PC-9 (cell line): ENCODE measurements at regions not wholly inside any gene's neighbourhood (a gene's known extent, or its start where the extent isn't known, plus 50 kb on each side); places are given as distances from the start of the nearest gene placed in this dataset.

Experiments
- BruUV-seq: library from RNA; stranded (reverse); fragments of 400-500 nt; replicated peaks from 2 replicates; lab custom pipeline; 2021; lab: Mats Ljungman, UMichigan
- CTCF ChIA-PET: fragments of 300-600 bp; sonication (Branson Sonifier 250); formaldehyde crosslinking; loops from one replicate; lab custom pipeline; 2022; ENCODE audit warnings: antibody characterized with exemption; lab: Charles Lee
- POLR2A ChIA-PET: fragments of 300-600 bp; sonication (Branson Sonifier 250); formaldehyde crosslinking; loops from one replicate; lab custom pipeline; 2022; ENCODE audit warnings: antibody characterized with exemption; ENCODE audit not compliant: unreplicated experiment; lab: Charles Lee
- DNase-seq, 2 experiments: peaks; one replicate each; pipeline versions ENCODE4 v3.0.0 to v3.0.0-alpha.2; 2015 to 2022; ENCODE audit warnings: mixed read lengths in 1 of 2
- H2AFZ ChIP-seq: fragments of 200-600 bp; sonication (generic); 2 replicates; pipeline ENCODE4 v1.8.1; 2017; ENCODE audit warnings: antibody characterized with exemption
- H3F3A ChIP-seq: fragments of 200-600 bp; sonication (generic); 2 replicates; pipeline ENCODE4 v1.8.1; 2017; ENCODE audit warnings: antibody characterized with exemption, mild to moderate bottlenecking, low read depth; ENCODE audit not compliant: insufficient read depth
- H3K27ac ChIP-seq: fragments of 200-600 bp; sonication (generic); 2 replicates; pipeline ENCODE4 v1.6.1; 2016; ENCODE audit warnings: mixed run types
- H3K27me3 ChIP-seq: fragments of 200-600 bp; sonication (generic); 2 replicates; pipeline ENCODE4 v1.6.1; 2016; ENCODE audit warnings: low read depth, mixed run types; ENCODE audit not compliant: insufficient read depth
- H3K36me3 ChIP-seq: fragments of 200-600 bp; sonication (generic); 2 replicates; pipeline ENCODE4 v1.6.1; 2016; ENCODE audit warnings: low read depth, mixed run types
- H3K4me1 ChIP-seq: fragments of 200-600 bp; sonication (generic); replicated peaks from 2 replicates; pipeline ENCODE4 v1.6.1; 2016; ENCODE audit warnings: mixed run types; ENCODE audit not compliant: insufficient read depth
- H3K4me2 ChIP-seq: fragments of 200-600 bp; sonication (generic); 2 replicates; pipeline ENCODE4 v1.6.1; 2017; ENCODE audit warnings: mixed run types
- H3K4me3 ChIP-seq: fragments of 200-600 bp; sonication (generic); 2 replicates; pipeline ENCODE4 v1.6.1; 2016; ENCODE audit warnings: mixed run types
- H3K79me2 ChIP-seq: fragments of 200-600 bp; sonication (generic); 2 replicates; pipeline ENCODE4 v1.6.1; 2017; ENCODE audit warnings: low read depth, mixed run types
- H3K9me2 ChIP-seq: fragments of 200-600 bp; sonication (generic); 2 replicates; pipeline ENCODE4 v1.8.1; 2017; ENCODE audit warnings: mild to moderate bottlenecking; ENCODE audit not compliant: insufficient read depth
- H3K9me3 ChIP-seq: fragments of 200-600 bp; sonication (generic); 2 replicates; pipeline ENCODE4 v1.8.1; 2016; ENCODE audit warnings: low read depth; ENCODE audit not compliant: insufficient read depth
- H4K20me1 ChIP-seq: fragments of 200-600 bp; sonication (generic); 2 replicates; pipeline ENCODE4 v1.8.1; 2017; ENCODE audit not compliant: insufficient read depth
- EZH2 ChIP-seq: fragments of 200-600 bp; sonication (generic); IDR thresholded peaks from 2 replicates; pipeline ENCODE4 v1.8.0; 2017; ENCODE audit warnings: antibody characterized with exemption, low read depth
- intact Hi-C: fragments of 100-400 bp; cut with micrococcal nuclease; formaldehyde crosslinking; loops from one replicate; pipeline ENCODE4 v1.10.0; 2022; ENCODE audit not compliant: unreplicated experiment
- TF ChIP-seq, protein P1 (sequence below): fragments of 200-600 bp; sonication (generic); conservative IDR thresholded peaks from 2 replicates; pipeline ENCODE4 v1.6.1; 2017; ENCODE audit warnings: mixed run types, antibody characterized with exemption, mild to moderate bottlenecking, moderate library complexity

DNA sequence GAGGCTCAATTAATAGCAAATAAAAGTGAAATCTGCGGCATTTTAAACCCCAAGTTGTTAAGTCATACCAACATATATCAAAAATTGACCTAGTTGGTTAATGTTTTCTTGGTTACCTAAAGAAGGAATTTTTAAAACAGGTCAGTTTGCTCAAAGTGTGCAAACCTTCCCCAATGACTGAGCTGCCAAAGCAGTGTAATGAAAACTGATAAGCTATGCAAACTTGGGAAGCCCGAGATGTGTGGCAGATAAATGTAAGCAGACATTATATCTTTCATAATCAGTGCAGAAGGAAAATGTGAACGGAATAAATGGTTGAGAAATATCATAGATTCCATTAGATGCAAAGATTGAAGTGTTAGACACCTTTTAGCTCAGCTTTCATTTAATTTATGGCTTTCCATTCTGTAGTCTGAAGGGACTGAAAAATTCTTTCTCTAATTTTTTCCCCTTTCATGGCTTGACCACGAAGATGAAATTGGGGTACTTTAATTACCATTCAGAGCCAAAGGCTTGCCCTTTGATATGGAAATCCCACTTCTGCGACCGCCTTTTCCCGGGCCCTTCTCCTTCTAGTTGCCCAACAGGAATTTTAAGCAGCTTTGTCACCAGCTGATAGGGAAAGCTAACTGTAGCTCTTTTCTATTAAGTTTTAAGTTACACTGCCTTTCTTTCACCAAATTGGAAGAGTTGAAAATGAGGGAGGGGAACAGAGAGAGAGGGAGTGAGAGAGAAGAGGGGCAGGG is 306.6 kb upstream of the SOX5 start:
- CTCF ChIA-PET: no interaction called here

DNA sequence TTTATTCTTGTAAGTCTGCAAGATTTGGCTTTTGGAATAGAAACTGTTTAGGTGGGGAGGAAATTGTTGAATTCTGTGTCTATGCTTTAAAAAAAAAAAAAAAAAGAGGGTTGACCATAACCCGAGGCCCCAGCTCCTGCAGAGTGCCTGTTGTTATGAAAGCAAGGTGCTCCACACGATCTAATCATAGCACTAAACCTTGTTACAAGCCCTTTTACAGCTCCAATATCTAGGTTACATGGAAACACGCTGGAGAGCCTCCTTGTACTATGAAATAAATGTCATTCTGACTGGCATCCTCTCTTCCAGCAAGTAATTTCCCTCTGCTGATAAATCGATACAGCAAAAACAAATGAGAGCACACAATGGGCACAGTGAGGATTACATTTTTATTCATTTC is 303.1 kb upstream of the SOX5 start:
- no peak for TF ChIP-seq EZH2
- TF ChIP-seq, protein P1, sequence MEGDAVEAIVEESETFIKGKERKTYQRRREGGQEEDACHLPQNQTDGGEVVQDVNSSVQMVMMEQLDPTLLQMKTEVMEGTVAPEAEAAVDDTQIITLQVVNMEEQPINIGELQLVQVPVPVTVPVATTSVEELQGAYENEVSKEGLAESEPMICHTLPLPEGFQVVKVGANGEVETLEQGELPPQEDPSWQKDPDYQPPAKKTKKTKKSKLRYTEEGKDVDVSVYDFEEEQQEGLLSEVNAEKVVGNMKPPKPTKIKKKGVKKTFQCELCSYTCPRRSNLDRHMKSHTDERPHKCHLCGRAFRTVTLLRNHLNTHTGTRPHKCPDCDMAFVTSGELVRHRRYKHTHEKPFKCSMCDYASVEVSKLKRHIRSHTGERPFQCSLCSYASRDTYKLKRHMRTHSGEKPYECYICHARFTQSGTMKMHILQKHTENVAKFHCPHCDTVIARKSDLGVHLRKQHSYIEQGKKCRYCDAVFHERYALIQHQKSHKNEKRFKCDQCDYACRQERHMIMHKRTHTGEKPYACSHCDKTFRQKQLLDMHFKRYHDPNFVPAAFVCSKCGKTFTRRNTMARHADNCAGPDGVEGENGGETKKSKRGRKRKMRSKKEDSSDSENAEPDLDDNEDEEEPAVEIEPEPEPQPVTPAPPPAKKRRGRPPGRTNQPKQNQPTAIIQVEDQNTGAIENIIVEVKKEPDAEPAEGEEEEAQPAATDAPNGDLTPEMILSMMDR: no peak
- no TSS peak for BruUV-seq
- H3K79me2 ChIP-seq: no peaks in the 10 kb centered on the region
- no peak overlapping the region for H2AFZ ChIP-seq
- no peaks in the 10 kb centered on the region for H3K36me3 ChIP-seq
- no peak overlapping the region for H3K27ac ChIP-seq
- no peak overlapping the region for H3K4me3 ChIP-seq
- no peak overlapping the region for H3K4me2 ChIP-seq
- H3F3A ChIP-seq: no peaks in the 10 kb centered on the region
- no peaks in the 10 kb centered on the region; the same call in 1 of the 2 replicates for H3K9me2 ChIP-seq
- no peaks in the 10 kb centered on the region for H3K4me1 ChIP-seq
- intact Hi-C loops: no loop called here
- peaks cover 9% of the 10 kb centered on the region; the same call in 1 of the 2 replicates for H3K27me3 ChIP-seq
- ChIA-PET CTCF (interaction anchor here (0.6 kb wide), 1 partner anchor 19 kb away, joined by 5 read pairs; no protein-coding TSS in a partner anchor), POLR2A (no interaction called here)
- no peak for DNase-seq
- no peaks in the 10 kb centered on the region for H3K9me3 ChIP-seq
- no peaks in the 10 kb centered on the region for H4K20me1 ChIP-seq

More for the DNA sequence above, 306.6 kb upstream of the SOX5 start:
- intact Hi-C loops: no loop called here
- peaks cover 15% of the 10 kb centered on the region; the same call in 1 of the 2 replicates for H3K27me3 ChIP-seq
- no TSS peak for BruUV-seq
- POLR2A ChIA-PET: no interaction called here
- no peaks in the 10 kb centered on the region for H4K20me1 ChIP-seq
- H3K4me2 ChIP-seq: no peak overlapping the region
- no peak overlapping the region for H3K4me3 ChIP-seq
- H3K27ac ChIP-seq: no peak overlapping the region
- no peak for TF ChIP-seq EZH2
- TF ChIP-seq, protein P1: no peak
- no peaks in the 10 kb centered on the region; the same call in 1 of the 2 replicates for H3K9me2 ChIP-seq
- H3K36me3 ChIP-seq: no peaks in the 10 kb centered on the region
- H3K4me1 ChIP-seq: no peaks in the 10 kb centered on the region
- H3K9me3 ChIP-seq: no peaks in the 10 kb centered on the region
- no peak for DNase-seq
- H3F3A ChIP-seq: no peaks in the 10 kb centered on the region
- H3K79me2 ChIP-seq: no peaks in the 10 kb centered on the region
- H2AFZ ChIP-seq: no peak overlapping the region

DNA sequence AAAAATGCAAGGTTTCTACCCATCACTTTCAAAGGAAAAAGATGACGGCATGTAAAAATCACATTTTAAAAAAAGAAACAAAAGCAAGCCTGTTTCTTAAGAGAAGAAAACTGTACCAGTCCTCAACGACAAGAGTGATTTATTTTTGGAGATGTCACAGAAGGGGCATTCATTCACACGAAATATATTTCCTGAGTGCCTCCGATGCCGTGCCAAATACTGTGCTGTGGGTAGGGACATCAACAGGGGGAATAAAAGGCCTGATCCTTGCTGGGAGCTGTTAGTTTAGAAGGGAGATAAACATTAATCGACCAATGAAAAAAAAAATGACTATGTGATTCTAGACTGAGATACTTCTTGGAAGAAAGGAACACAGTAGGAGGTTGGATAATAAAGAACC is 297.5 kb upstream of the SOX5 start:
- Histone ChIP-seq H2AFZ (no peak overlapping the region), H3K9me2 (no peaks in the 10 kb centered on the region), H3K4me2 (no peak overlapping the region), H3K27me3 (no peaks in the 10 kb centered on the region), H4K20me1 (no peaks in the 10 kb centered on the region), H3K4me3 (no peak overlapping the region), H3K79me2 (no peaks in the 10 kb centered on the region), H3K36me3 (no peaks in the 10 kb centered on the region), H3K27ac (no peak overlapping the region), H3K4me1 (no peaks in the 10 kb centered on the region), H3K9me3 (no peaks in the 10 kb centered on the region), H3F3A (no peaks in the 10 kb centered on the region)
- no TSS peak for BruUV-seq
- DNase-seq: no peak
- CTCF ChIA-PET: no interaction called here
- intact Hi-C loops: no loop called here
- TF ChIP-seq, protein P1: no peak
- no peak for TF ChIP-seq EZH2
- POLR2A ChIA-PET: no interaction called here
